ENCODE measurements at regions not wholly inside any gene's neighbourhood (a gene's known extent, or its start where the extent isn't known, plus 50 kb on each side); places are given as distances from the start of the nearest gene placed in this dataset.
A peak's percentile ranks its signal among the peaks of the same experiment; 100 is the strongest.

- Mint-ChIP-seq H3K36me3 (ENCODE audit: low read depth) (no peaks in the 10 kb centered on the region), H3K9me3 (ENCODE audit: low read depth) (no peaks in the 10 kb centered on the region), H3K27ac (ENCODE audit: unreplicated experiment) (peak overlapping the region; percentile 93), H3K27me3 (ENCODE audit: low read depth) (peaks cover 2% of the 10 kb centered on the region), H3K4me1 (ENCODE audit: low read depth) (peaks cover 30% of the 10 kb centered on the region), H3K4me3 (ENCODE audit: unreplicated experiment) (no peak overlapping the region)
- DNase-seq (ENCODE audit: low spot score): no peak
- no peak for TF ChIP-seq CTCF (IDR thresholded peaks at IDR 0.05)
These were observed 87.6 kb upstream of the PRB2 start for GRCh38 chr12:11482955-11483354.

GRCh38 chr12:11486623-11487444 is 91.5 kb upstream of the PRB2 start:
- peak; percentile 99 for TF ChIP-seq CTCF (IDR thresholded peaks at IDR 0.05)
- peaks cover 13% of the 10 kb centered on the region for H3K27me3 Mint-ChIP-seq (ENCODE audit: low read depth)
- H3K36me3 Mint-ChIP-seq (ENCODE audit: low read depth): no peaks in the 10 kb centered on the region
- no peak for DNase-seq (ENCODE audit: low spot score)
- peaks cover 29% of the 10 kb centered on the region for H3K4me1 Mint-ChIP-seq (ENCODE audit: low read depth)
- peak overlapping the region; percentile 18 for H3K27ac Mint-ChIP-seq (ENCODE audit: unreplicated experiment)
- H3K9me3 Mint-ChIP-seq (ENCODE audit: low read depth): no peaks in the 10 kb centered on the region
- peak overlapping the region; percentile 2 for H3K4me3 Mint-ChIP-seq (ENCODE audit: unreplicated experiment)

GRCh38 chr12:11496157-11496851 is 100.9 kb upstream of the PRB2 start:
- Mint-ChIP-seq H3K4me1 (ENCODE audit: low read depth) (peaks cover 9% of the 10 kb centered on the region), H3K9me3 (ENCODE audit: low read depth) (peaks cover 4% of the 10 kb centered on the region), H3K4me3 (ENCODE audit: unreplicated experiment) (no peak overlapping the region), H3K36me3 (ENCODE audit: low read depth) (peaks cover under 1% of the 10 kb centered on the region), H3K27ac (ENCODE audit: unreplicated experiment) (no peak overlapping the region), H3K27me3 (ENCODE audit: low read depth) (peaks cover 24% of the 10 kb centered on the region)
- no peak for DNase-seq (ENCODE audit: low spot score)
- TF ChIP-seq CTCF (IDR thresholded peaks at IDR 0.05): no peak

GRCh38 chr12:11497438-11497837 is 102.1 kb upstream of the PRB2 start:
- DNase-seq (ENCODE audit: low spot score): no peak
- Mint-ChIP-seq H3K9me3 (ENCODE audit: low read depth) (peaks cover 8% of the 10 kb centered on the region), H3K4me1 (ENCODE audit: low read depth) (peaks cover 9% of the 10 kb centered on the region), H3K27me3 (ENCODE audit: low read depth) (peaks cover 22% of the 10 kb centered on the region), H3K4me3 (ENCODE audit: unreplicated experiment) (no peak overlapping the region), H3K27ac (ENCODE audit: unreplicated experiment) (no peak overlapping the region), H3K36me3 (ENCODE audit: low read depth) (peaks cover 2% of the 10 kb centered on the region)
- TF ChIP-seq CTCF (IDR thresholded peaks at IDR 0.05): no peak

- peaks cover 8% of the 10 kb centered on the region for H3K9me3 Mint-ChIP-seq (ENCODE audit: low read depth)
- peaks cover 21% of the 10 kb centered on the region for H3K27me3 Mint-ChIP-seq (ENCODE audit: low read depth)
- no peak for DNase-seq (ENCODE audit: low spot score)
- peaks cover 2% of the 10 kb centered on the region for H3K36me3 Mint-ChIP-seq (ENCODE audit: low read depth)
- no peak overlapping the region for H3K4me3 Mint-ChIP-seq (ENCODE audit: unreplicated experiment)
- H3K4me1 Mint-ChIP-seq (ENCODE audit: low read depth): peaks cover 9% of the 10 kb centered on the region
- no peak overlapping the region for H3K27ac Mint-ChIP-seq (ENCODE audit: unreplicated experiment)
- TF ChIP-seq CTCF (IDR thresholded peaks at IDR 0.05): no peak
These were observed 102.6 kb upstream of the PRB2 start for GRCh38 chr12:11497995-11498394.
